OCI-LY1 (cell line): ENCODE measurements at regions not wholly inside any gene's neighbourhood (a gene's known extent, or its start where the extent isn't known, plus 50 kb on each side); places are given as distances from the start of the nearest gene placed in this dataset.

ENCODE experiments used
- CTCF ChIP-seq: fragments of 200-600 bp; sonication (generic), shearing (Covaris generic); IDR thresholded peaks from 2 replicates; pipeline ENCODE4 v1.5.1; 2017; ENCODE audit warnings: mild to moderate bottlenecking, antibody characterized with exemption, low read length, moderate library complexity, mixed read lengths
- EZH2 ChIP-seq: fragments of 200-600 bp; sonication (generic), shearing (Covaris generic); IDR thresholded peaks from 2 replicates; pipeline ENCODE4 v1.8.0; 2017; ENCODE audit warnings: borderline replicate concordance, mixed run types, mild to moderate bottlenecking, antibody characterized with exemption, low read length, moderate library complexity, mixed read lengths

- no peak for TF ChIP-seq CTCF
- TF ChIP-seq EZH2, result no peak
These were observed 149.6 kb upstream of the ATP10B start for GRCh38 chr5:161001604-161002003.
